Fibroblast of the aortic adventitia (primary cell): ENCODE measurements at regions not wholly inside any gene's neighbourhood (a gene's known extent, or its start where the extent isn't known, plus 50 kb on each side); places are given as distances from the start of the nearest gene placed in this dataset.

ENCODE experiments used
- DNase-seq: peaks from one replicate; pipeline ENCODE4 v3.0.0-alpha.2; 2010; ENCODE audit warnings: low read depth
- H3K4me3 ChIP-seq: 2 replicates; pipeline ENCODE4 v1.5.1; 2011; ENCODE audit warnings: low read depth, mild to moderate bottlenecking, control low read depth, low read length, moderate library complexity
- CTCF ChIP-seq: IDR thresholded peaks from 2 replicates; pipeline ENCODE4 v1.5.1; 2011; ENCODE audit warnings: mild to moderate bottlenecking, low read length, control low read depth, inconsistent platforms; ENCODE audit not compliant: insufficient read depth

GRCh38 chr1:37277366-37277765 is 197.0 kb upstream of the ZC3H12A start:
- no peak overlapping the region for H3K4me3 ChIP-seq
- no peak for TF ChIP-seq CTCF
- no peak for DNase-seq

GRCh38 chr1:37281354-37281753 is 193.0 kb upstream of the ZC3H12A start:
- no peak overlapping the region for H3K4me3 ChIP-seq
- no peak for DNase-seq
- no peak for TF ChIP-seq CTCF

- no peak for DNase-seq
- H3K4me3 ChIP-seq = no peak overlapping the region
- TF ChIP-seq CTCF = no peak
Observed at GRCh38 chr1:37282764-37283163, 191.6 kb upstream of the ZC3H12A start.

- DNase-seq = no peak
- no peak for TF ChIP-seq CTCF
- H3K4me3 ChIP-seq = no peak overlapping the region
Observed at GRCh38 chr1:37284053-37284452, 190.3 kb upstream of the ZC3H12A start.

GRCh38 chr1:37286881-37287280 is 187.5 kb upstream of the ZC3H12A start:
- no peak overlapping the region for H3K4me3 ChIP-seq
- no peak for TF ChIP-seq CTCF
- no peak for DNase-seq

- DNase-seq = no peak
- no peak for TF ChIP-seq CTCF
- no peak overlapping the region for H3K4me3 ChIP-seq
Observed at GRCh38 chr1:37288900-37289299, 185.5 kb upstream of the ZC3H12A start.

GRCh38 chr1:37290718-37291117 is 183.7 kb upstream of the ZC3H12A start:
- TF ChIP-seq CTCF = no peak
- no peak overlapping the region for H3K4me3 ChIP-seq
- DNase-seq = no peak
